K562 (cell line): ENCODE measurements at regions not wholly inside any gene's neighbourhood (a gene's known extent, or its start where the extent isn't known, plus 50 kb on each side); places are given as distances from the start of the nearest gene placed in this dataset.

ENCODE experiments used
- ATAC-seq: fragments of 200-7000 bp; cut with Tn5 transposase; 3 replicates; pipeline ENCODE4 v1.9.1; 2020; ENCODE audit warnings: moderate library complexity
- BruUV-seq: library from RNA; stranded (reverse); fragments of 400-500 nt; replicated peaks from 2 replicates; lab custom pipeline; 2021; lab: Mats Ljungman, UMichigan
- CTCF ChIA-PET: fragments of 300-600 bp; formaldehyde crosslinking; extraction: SDS; loops from one replicate; lab custom pipeline; 2021; ENCODE audit warnings: low intra/inter-chr PET ratio; lab: Yijun Ruan, JAX
- POLR2A ChIA-PET: fragments of 300-600, 350-650 bp; sonication (Branson Sonifier 250); formaldehyde crosslinking; extraction: SDS; loops from one replicate; lab custom pipeline; 2021; ENCODE audit warnings: antibody characterized with exemption, inconsistent platforms; lab: Yijun Ruan, JAX
- DNase-seq, 4 experiments: peaks; one replicate each; pipeline versions ENCODE4 v3.0.0 to v3.0.0-alpha.2; 2011 to 2018; ENCODE audit warnings: low spot score in 3 of 4, mixed read lengths in 3 of 4; ENCODE audit errors: extremely low read depth in 1 of 4
- FAIRE-seq: peaks from 2 replicates; lab custom pipeline; 2011; peaks lifted over from hg19 to GRCh38; lab: Jason Lieb, UNC
- H2AFZ ChIP-seq: 2 replicates; pipeline ENCODE4 v1.6.0; 2011; ENCODE audit warnings: low read depth, low read length, control low read depth, inconsistent platforms
- H3K27ac ChIP-seq: fragments of 200-600 bp; 3 replicates; pipeline ENCODE4 v1.8.0; 2011; ENCODE audit warnings: low read depth, mild to moderate bottlenecking, control low read depth, inconsistent platforms, low read length, moderate library complexity, mixed read lengths; ENCODE audit errors: extremely low read depth
- H3K27me3 ChIP-seq, 2 experiments: fragments of 300-600 bp in 1 of 2; 2 replicates in 1 of 2; 3 replicates in 1 of 2; pipeline versions ENCODE4 v1.6.0 to v1.8.0; 2011; ENCODE audit warnings: inconsistent platforms in 2 of 2, low read length in 2 of 2, mild to moderate bottlenecking in 1 of 2, mixed read lengths in 1 of 2, moderate library complexity in 1 of 2; ENCODE audit not compliant: control insufficient read depth in 2 of 2, insufficient read depth in 2 of 2
- H3K36me3 ChIP-seq: fragments of 300-600 bp; 3 replicates; pipeline ENCODE4 v1.8.0; 2011; ENCODE audit warnings: mild to moderate bottlenecking, low read length, inconsistent platforms; ENCODE audit not compliant: control insufficient read depth, insufficient read depth
- H3K4me1 ChIP-seq, 2 experiments: fragments of 200-600 bp in 1 of 2; replicated peaks in 1 of 2; 2 replicates in 1 of 2; 3 replicates in 1 of 2; pipeline versions ENCODE4 v1.5.1 to v1.8.0; 2011; ENCODE audit warnings: inconsistent platforms in 2 of 2, low read length in 2 of 2, mild to moderate bottlenecking in 1 of 2, mixed read lengths in 1 of 2, moderate library complexity in 1 of 2; ENCODE audit not compliant: control insufficient read depth in 2 of 2, insufficient read depth in 2 of 2
- H3K4me2 ChIP-seq: 2 replicates; pipeline ENCODE4 v1.6.1; 2011; ENCODE audit warnings: low read length, control low read depth, inconsistent platforms, mixed read lengths; ENCODE audit not compliant: insufficient read depth
- H3K4me3 ChIP-seq: fragments of 200-600 bp; sonication (generic), shearing (Covaris generic); 2 replicates; pipeline ENCODE4 v1.5.1; 2016; ENCODE audit warnings: control low read depth, inconsistent platforms
- H3K79me2 ChIP-seq: fragments of 200-600 bp; 3 replicates; pipeline ENCODE4 v1.8.0; 2011; ENCODE audit warnings: low read length, inconsistent platforms; ENCODE audit not compliant: control insufficient read depth, insufficient read depth
- H3K9ac ChIP-seq, 2 experiments: 2 replicates each; pipeline versions ENCODE4 v1.6.0 to v1.6.1; 2011; ENCODE audit warnings: low read depth in 2 of 2, low read length in 2 of 2, control low read depth in 1 of 2, inconsistent platforms in 1 of 2, mild to moderate bottlenecking in 1 of 2, mixed read lengths in 1 of 2; ENCODE audit not compliant: insufficient read depth in 1 of 2
- H3K9me1 ChIP-seq: one replicate; pipeline ENCODE4 v1.6.0; 2011; ENCODE audit warnings: inconsistent platforms, mild to moderate bottlenecking, low read length, moderate library complexity; ENCODE audit not compliant: control insufficient read depth, insufficient read depth
- H3K9me3 ChIP-seq: replicated peaks from 2 replicates; pipeline ENCODE4 v1.5.1; 2011; ENCODE audit warnings: low read depth, low read length, inconsistent platforms; ENCODE audit not compliant: control insufficient read depth, insufficient read depth
- H4K20me1 ChIP-seq: replicated peaks from 2 replicates; pipeline ENCODE4 v1.6.1; 2011; ENCODE audit warnings: low read length, inconsistent platforms, mixed read lengths; ENCODE audit not compliant: control insufficient read depth, insufficient read depth
- BRD9 ChIP-seq: fragments of 450-650 bp; IDR thresholded peaks from 2 replicates; pipeline ENCODE4 v1.6.1; 2018; ENCODE audit warnings: low read depth; ENCODE audit not compliant: partially characterized antibody
- CBX3 ChIP-seq, 2 experiments: IDR thresholded peaks; 1 replicate in 1 of 2; 2 replicates in 1 of 2; pipeline ENCODE4 v1.6.1; 2012; ENCODE audit warnings: inconsistent platforms in 2 of 2, low read length in 2 of 2, borderline replicate concordance in 1 of 2, control low read depth in 1 of 2
- ETV5 ChIP-seq: sonication (generic); formaldehyde crosslinking; IDR thresholded peaks from 2 replicates; pipeline ENCODE4 v1.4.0; 2020; ENCODE audit warnings: low read depth, mild to moderate bottlenecking, missing genetic modification reagents
- GABPA ChIP-seq: fragments of 200-800 bp; sonication (Bioruptor generic); conservative IDR thresholded peaks from 2 replicates; pipeline ENCODE4 v1.6.1; 2016; ENCODE audit warnings: low read depth, missing genetic modification characterization, missing compliant biosample characterization
- JUNB ChIP-seq: fragments of 450-650 bp; formaldehyde crosslinking; conservative IDR thresholded peaks from 2 replicates; pipeline ENCODE4 v1.4.0; 2020; ENCODE audit warnings: mild to moderate bottlenecking
- NBN ChIP-seq: fragments of 450-650 bp; IDR thresholded peaks from 2 replicates; pipeline ENCODE4 v1.6.1; 2016; ENCODE audit warnings: low read depth, mild to moderate bottlenecking
- NFYB ChIP-seq: IDR thresholded peaks from 2 replicates; pipeline ENCODE4 v1.6.1; 2011; ENCODE audit warnings: mild to moderate bottlenecking, moderate library complexity; ENCODE audit not compliant: insufficient read length; ENCODE audit errors: extremely low read depth
- NR3C1 ChIP-seq: sonication (generic); formaldehyde crosslinking; IDR thresholded peaks from 2 replicates; pipeline ENCODE4 v1.8.1; 2022; ENCODE audit warnings: missing genetic modification reagents
- RB1 ChIP-seq: fragments of 450-650 bp; IDR thresholded peaks from 2 replicates; pipeline ENCODE4 v1.6.1; 2017; ENCODE audit warnings: low read depth, mild to moderate bottlenecking
- TSHZ1 ChIP-seq: fragments of 250-450 bp; sonication (Bioruptor Pico); IDR thresholded peaks from 2 replicates; pipeline ENCODE4 v1.4.0; 2020; ENCODE audit warnings: mild to moderate bottlenecking, moderate library complexity
- XRCC5 ChIP-seq: fragments of 200-400 bp; formaldehyde crosslinking; IDR thresholded peaks from 2 replicates; pipeline ENCODE4 v1.6.1; 2017; ENCODE audit warnings: low read depth, mild to moderate bottlenecking, low read length
- ZNF431 ChIP-seq: sonication (generic); formaldehyde crosslinking; IDR thresholded peaks from 2 replicates; pipeline ENCODE4 v1.8.0; 2022; ENCODE audit warnings: mild to moderate bottlenecking, missing genetic modification reagents
- WGBS: fragments of 100-300 bp; shearing (Covaris generic); methylation state at CpG from one replicate; pipeline ENCODE4 v1.1.6; 2016; ENCODE audit warnings: low coverage, mixed read lengths; ENCODE audit not compliant: insufficient coverage; ENCODE audit errors: missing lambda C conversion rate; 5-methylcytosine and 5-hydroxymethylcytosine counted together
- in situ Hi-C: fragments of 300-500 bp; cut with MboI; formaldehyde crosslinking; loops from 4 replicates; pipeline ENCODE4 v1.15.0; 2018; ENCODE audit warnings: inconsistent platforms, mixed read lengths
- intact Hi-C: fragments of 100-400 bp; cut with micrococcal nuclease; formaldehyde crosslinking; loops from 2 replicates; pipeline ENCODE4 v1.14.2; 2022
- TF ChIP-seq, protein P1 (sequence below): sonication (generic); formaldehyde crosslinking; IDR thresholded peaks from 2 replicates; pipeline ENCODE4 v1.8.1; 2023; ENCODE audit warnings: mild to moderate bottlenecking, missing genetic modification reagents
- TF ChIP-seq, protein P2 (sequence below): sonication (generic); IDR thresholded peaks from 2 replicates; pipeline ENCODE4 v1.6.1; 2016

DNA sequence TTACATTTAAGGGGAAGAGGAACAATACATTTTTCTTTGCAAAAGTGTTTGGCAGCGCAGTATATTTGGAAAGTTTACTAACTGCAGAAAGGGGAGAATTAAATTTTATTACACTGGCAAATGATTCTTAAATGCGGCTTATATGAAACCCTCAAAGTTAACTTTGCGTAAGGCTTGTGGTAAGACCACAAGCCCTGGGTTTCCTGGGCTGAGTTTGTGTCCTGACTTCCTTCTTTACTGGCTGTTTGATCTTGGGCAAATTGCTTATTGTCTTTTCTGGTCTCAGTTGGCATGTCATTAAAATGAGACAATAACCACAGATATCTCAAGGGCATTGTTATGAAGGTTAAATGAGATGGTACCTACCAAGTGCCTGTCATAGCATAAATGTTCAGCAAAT lies 106.8 kb downstream of the GLRX3 start (continued):
- no peak for TF ChIP-seq TSHZ1 (CRISPR knock-in tag)
- no peak for TF ChIP-seq GABPA (tag)
- no peak for TF ChIP-seq JUNB
- TF ChIP-seq ETV5 (CRISPR knock-in tag): no peak
- TF ChIP-seq NFYB: no peak
- TF ChIP-seq ZNF431 (CRISPR knock-in tag): no peak
- TF ChIP-seq, all 486 proteins: peak for 0

DNA sequence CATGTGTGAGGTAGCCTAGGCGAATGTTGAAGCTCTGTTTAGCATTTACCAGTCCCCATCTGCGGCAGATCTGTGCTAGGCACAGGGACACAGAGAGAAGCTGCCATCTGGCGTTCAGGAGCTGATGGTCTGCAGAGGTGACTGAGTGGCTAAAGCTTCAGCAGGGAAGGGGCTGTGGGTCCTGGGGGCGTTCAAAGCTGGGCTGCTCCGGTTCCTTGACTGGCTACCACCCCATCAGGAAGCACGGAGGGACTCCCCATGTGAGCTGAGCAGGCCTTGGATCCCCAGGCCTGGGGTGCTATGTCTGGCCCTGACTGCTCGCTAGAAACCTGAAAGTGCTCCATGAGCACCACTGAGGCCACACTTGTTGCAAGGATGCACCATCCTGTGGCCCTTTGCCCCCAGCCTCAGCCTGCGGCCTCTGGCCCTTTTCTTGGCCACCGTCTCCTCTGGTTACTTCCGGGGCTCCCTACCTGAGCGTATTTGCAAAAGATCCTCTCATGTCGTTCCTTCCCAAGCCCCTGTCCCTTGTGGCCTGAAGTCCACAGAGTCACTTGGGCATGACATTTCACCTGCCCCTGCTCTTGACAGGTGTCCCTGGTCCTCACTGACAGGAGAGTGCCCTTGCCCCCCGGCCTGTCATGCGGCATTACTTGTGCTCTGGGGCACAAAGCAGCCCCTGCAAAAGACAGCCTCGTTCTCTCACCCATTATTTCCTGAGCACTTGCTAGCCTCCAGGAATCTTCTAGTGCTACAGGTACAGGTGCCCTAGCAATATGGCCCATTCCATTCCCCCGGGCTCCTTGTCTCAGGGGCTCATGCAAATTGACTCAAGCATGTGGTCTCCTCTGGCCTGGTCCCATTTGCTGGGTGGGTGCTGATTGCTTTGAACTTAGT lies 108.1 kb downstream of the GLRX3 start:
- intact Hi-C loops: no loop called here
- no peaks in the 10 kb centered on the region for H3K79me2 ChIP-seq
- H3K9me3 ChIP-seq: no peaks in the 10 kb centered on the region
- ATAC-seq: no peak
- no peak overlapping the region for H3K4me3 ChIP-seq
- no peaks in the 10 kb centered on the region for H3K9me1 ChIP-seq
- no peak for FAIRE-seq
- H3K27me3 ChIP-seq: no peaks in the 10 kb centered on the region
- in situ Hi-C loops: no loop called here
- H2AFZ ChIP-seq: no peak overlapping the region
- 3% methylated on average over 9 of the region's 16 CpGs for WGBS
- POLR2A ChIA-PET: no interaction called here
- H3K27ac ChIP-seq: no peak overlapping the region
- no peaks in the 10 kb centered on the region for H4K20me1 ChIP-seq
- DNase-seq: no peak
- CTCF ChIA-PET: no interaction called here
- no TSS peak for BruUV-seq
- H3K4me1 ChIP-seq: no peaks in the 10 kb centered on the region
- no peak overlapping the region for H3K9ac ChIP-seq
- no peaks in the 10 kb centered on the region for H3K36me3 ChIP-seq
- H3K4me2 ChIP-seq: no peak overlapping the region
- TF ChIP-seq, protein P1, sequence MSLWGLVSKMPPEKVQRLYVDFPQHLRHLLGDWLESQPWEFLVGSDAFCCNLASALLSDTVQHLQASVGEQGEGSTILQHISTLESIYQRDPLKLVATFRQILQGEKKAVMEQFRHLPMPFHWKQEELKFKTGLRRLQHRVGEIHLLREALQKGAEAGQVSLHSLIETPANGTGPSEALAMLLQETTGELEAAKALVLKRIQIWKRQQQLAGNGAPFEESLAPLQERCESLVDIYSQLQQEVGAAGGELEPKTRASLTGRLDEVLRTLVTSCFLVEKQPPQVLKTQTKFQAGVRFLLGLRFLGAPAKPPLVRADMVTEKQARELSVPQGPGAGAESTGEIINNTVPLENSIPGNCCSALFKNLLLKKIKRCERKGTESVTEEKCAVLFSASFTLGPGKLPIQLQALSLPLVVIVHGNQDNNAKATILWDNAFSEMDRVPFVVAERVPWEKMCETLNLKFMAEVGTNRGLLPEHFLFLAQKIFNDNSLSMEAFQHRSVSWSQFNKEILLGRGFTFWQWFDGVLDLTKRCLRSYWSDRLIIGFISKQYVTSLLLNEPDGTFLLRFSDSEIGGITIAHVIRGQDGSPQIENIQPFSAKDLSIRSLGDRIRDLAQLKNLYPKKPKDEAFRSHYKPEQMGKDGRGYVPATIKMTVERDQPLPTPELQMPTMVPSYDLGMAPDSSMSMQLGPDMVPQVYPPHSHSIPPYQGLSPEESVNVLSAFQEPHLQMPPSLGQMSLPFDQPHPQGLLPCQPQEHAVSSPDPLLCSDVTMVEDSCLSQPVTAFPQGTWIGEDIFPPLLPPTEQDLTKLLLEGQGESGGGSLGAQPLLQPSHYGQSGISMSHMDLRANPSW (CRISPR knock-in tag): no peak
- TF ChIP-seq XRCC5: no peak
- TF ChIP-seq RB1: no peak
- TF ChIP-seq NR3C1 (CRISPR knock-in tag): no peak
- TF ChIP-seq BRD9: no peak
- no peak for TF ChIP-seq CBX3 (IDR thresholded peaks at IDR 0.05; ENCODE audit: borderline replicate concordance in 1 of 2, low read length in 2 of 2)
- TF ChIP-seq NBN: no peak
- TF ChIP-seq, protein P2, sequence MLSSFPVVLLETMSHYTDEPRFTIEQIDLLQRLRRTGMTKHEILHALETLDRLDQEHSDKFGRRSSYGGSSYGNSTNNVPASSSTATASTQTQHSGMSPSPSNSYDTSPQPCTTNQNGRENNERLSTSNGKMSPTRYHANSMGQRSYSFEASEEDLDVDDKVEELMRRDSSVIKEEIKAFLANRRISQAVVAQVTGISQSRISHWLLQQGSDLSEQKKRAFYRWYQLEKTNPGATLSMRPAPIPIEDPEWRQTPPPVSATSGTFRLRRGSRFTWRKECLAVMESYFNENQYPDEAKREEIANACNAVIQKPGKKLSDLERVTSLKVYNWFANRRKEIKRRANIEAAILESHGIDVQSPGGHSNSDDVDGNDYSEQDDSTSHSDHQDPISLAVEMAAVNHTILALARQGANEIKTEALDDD: no peak
